GM23338 (cell line): ENCODE measurements at regions not wholly inside any gene's neighbourhood (a gene's known extent, or its start where the extent isn't known, plus 50 kb on each side); places are given as distances from the start of the nearest gene placed in this dataset.

Source experiments
- ATAC-seq: fragments of 200-7000 bp; cut with Tn5 transposase; 3 replicates; pipeline ENCODE4 v1.9.1; 2020
- DNase-seq: peaks from one replicate; pipeline ENCODE4 v3.0.0-alpha.2; 2015; ENCODE audit warnings: low spot score
- H2AFZ ChIP-seq: fragments of 200-600 bp; sonication (generic); 2 replicates; pipeline ENCODE4 v1.8.0; 2016; ENCODE audit warnings: antibody characterized with exemption, mild to moderate bottlenecking, moderate library complexity
- H3F3A ChIP-seq: fragments of 200-600 bp; sonication (generic); replicated peaks from 2 replicates; pipeline ENCODE4 v1.8.0; 2017; ENCODE audit warnings: antibody characterized with exemption, mixed run types, low read depth
- H3K27ac ChIP-seq: fragments of 200-600 bp; sonication (generic); 2 replicates; pipeline ENCODE4 v1.6.1; 2016; ENCODE audit warnings: low read depth
- H3K27me3 ChIP-seq: fragments of 200-600 bp; sonication (generic); 2 replicates; pipeline ENCODE4 v1.8.0; 2016; ENCODE audit warnings: mild to moderate bottlenecking, mixed run types, moderate library complexity; ENCODE audit not compliant: insufficient read depth
- H3K36me3 ChIP-seq: fragments of 200-600 bp; sonication (generic); 2 replicates; pipeline ENCODE4 v1.8.0; 2016; ENCODE audit warnings: mild to moderate bottlenecking; ENCODE audit not compliant: insufficient read depth
- H3K4me1 ChIP-seq: fragments of 200-600 bp; sonication (generic); 2 replicates; pipeline ENCODE4 v1.8.0; 2016; ENCODE audit warnings: mild to moderate bottlenecking, moderate library complexity; ENCODE audit not compliant: insufficient read depth
- H3K4me2 ChIP-seq: fragments of 200-600 bp; sonication (generic); 2 replicates; pipeline ENCODE4 v1.7.1; 2017; ENCODE audit warnings: mixed run types
- H3K4me3 ChIP-seq: fragments of 200-600 bp; sonication (generic); 2 replicates; pipeline ENCODE4 v1.6.1; 2016; ENCODE audit warnings: mixed run types
- H3K79me2 ChIP-seq: fragments of 200-600 bp; sonication (generic); replicated peaks from 2 replicates; pipeline ENCODE4 v1.8.0; 2017; ENCODE audit warnings: mild to moderate bottlenecking; ENCODE audit not compliant: insufficient read depth
- H3K9me2 ChIP-seq: fragments of 200-600 bp; sonication (generic); 2 replicates; pipeline ENCODE4 v1.8.0; 2017; ENCODE audit not compliant: insufficient read depth
- H4K20me1 ChIP-seq: fragments of 200-600 bp; sonication (generic); replicated peaks from 2 replicates; pipeline ENCODE4 v1.8.0; 2017; ENCODE audit warnings: mild to moderate bottlenecking; ENCODE audit not compliant: insufficient read depth
- H3K27ac Mint-ChIP-seq: 2 replicates; pipeline ENCODE4 v1.8.0; 2020; ENCODE audit warnings: inconsistent platforms, mild to moderate bottlenecking, moderate library complexity, mixed read lengths
- H3K27me3 Mint-ChIP-seq: 3 replicates; pipeline ENCODE4 v1.8.0; 2022; ENCODE audit warnings: low read depth, mild to moderate bottlenecking, moderate library complexity, mixed read lengths, inconsistent platforms; ENCODE audit not compliant: insufficient read depth, poor library complexity
- H3K36me3 Mint-ChIP-seq: 3 replicates; pipeline ENCODE4 v1.8.0; 2021; ENCODE audit warnings: low read depth, mild to moderate bottlenecking, inconsistent platforms, moderate library complexity, mixed read lengths
- H3K4me1 Mint-ChIP-seq: 3 replicates; pipeline ENCODE4 v1.8.0; 2020; ENCODE audit warnings: mild to moderate bottlenecking, inconsistent platforms, mixed read lengths
- H3K4me3 Mint-ChIP-seq: 3 replicates; pipeline ENCODE4 v1.8.0; 2021; ENCODE audit warnings: moderate library complexity, mild to moderate bottlenecking, inconsistent platforms, mixed read lengths
- H3K9me3 Mint-ChIP-seq: 3 replicates; pipeline ENCODE4 v1.8.0; 2020; ENCODE audit warnings: moderate library complexity, mild to moderate bottlenecking, inconsistent platforms, mixed read lengths
- CREB1 ChIP-seq: fragments of 250-450 bp; sonication (Bioruptor Pico); IDR thresholded peaks from 2 replicates; pipeline ENCODE4 v1.5.0; 2020; ENCODE audit warnings: low read depth, mild to moderate bottlenecking, moderate library complexity
- CTCF ChIP-seq, 2 experiments: fragments of 200-600 bp in 1 of 2; sonication (generic) in 1 of 2; conservative IDR thresholded peaks; 2 replicates each; pipeline versions ENCODE4 v1.5.1 to v1.6.1; 2016 to 2017; ENCODE audit warnings: antibody characterized with exemption in 2 of 2, low read depth in 2 of 2, mild to moderate bottlenecking in 2 of 2, moderate library complexity in 1 of 2
- EZH2 ChIP-seq: fragments of 200-600 bp; sonication (generic); IDR thresholded peaks from one replicate; pipeline ENCODE4 v1.8.0; 2017; ENCODE audit warnings: antibody characterized with exemption, mild to moderate bottlenecking, low read depth; ENCODE audit not compliant: unreplicated experiment
- EZH2phosphoT487 ChIP-seq: fragments of 200-600 bp; sonication (generic); IDR thresholded peaks from one replicate; pipeline ENCODE4 v1.8.1; 2018; ENCODE audit warnings: antibody characterized with exemption; ENCODE audit not compliant: unreplicated experiment
- JUNB ChIP-seq: IDR thresholded peaks from one replicate; pipeline ENCODE4 v1.6.1; 2016; ENCODE audit warnings: antibody characterized with exemption; ENCODE audit not compliant: unreplicated experiment
- NANOG ChIP-seq: IDR thresholded peaks from 2 replicates; pipeline ENCODE4 v1.6.1; 2016; ENCODE audit warnings: antibody characterized with exemption, borderline replicate concordance
- POLR2AphosphoS5 ChIP-seq: IDR thresholded peaks from 2 replicates; pipeline ENCODE4 v1.6.1; 2016; ENCODE audit warnings: antibody characterized with exemption, low read depth
- STAT1 ChIP-seq: IDR thresholded peaks from one replicate; pipeline ENCODE4 v1.6.1; 2016; ENCODE audit warnings: antibody characterized with exemption; ENCODE audit not compliant: unreplicated experiment
- ZNF114 ChIP-seq: fragments of 250-450 bp; sonication (Bioruptor Pico); IDR thresholded peaks from 2 replicates; pipeline ENCODE4 v1.5.0; 2020; ENCODE audit warnings: mild to moderate bottlenecking, moderate library complexity
- ZNF331 ChIP-seq: fragments of 250-450 bp; sonication (Bioruptor Pico); IDR thresholded peaks from 2 replicates; pipeline ENCODE4 v1.5.0; 2020; ENCODE audit warnings: low read depth, mild to moderate bottlenecking, moderate library complexity
- ZNF462 ChIP-seq: fragments of 250-450 bp; sonication (Bioruptor Pico); IDR thresholded peaks from 2 replicates; pipeline ENCODE4 v1.5.0; 2020; ENCODE audit warnings: mild to moderate bottlenecking, moderate library complexity
- TF ChIP-seq, protein P1 (sequence below): IDR thresholded peaks from 2 replicates; pipeline ENCODE4 v1.6.1; 2016; ENCODE audit warnings: antibody characterized with exemption
- TF ChIP-seq, protein P2 (sequence below): IDR thresholded peaks from one replicate; pipeline ENCODE4 v1.6.1; 2018; ENCODE audit warnings: antibody characterized with exemption; ENCODE audit not compliant: unreplicated experiment

- Histone ChIP-seq H3K4me2 (no peak overlapping the region), H3K27ac (no peak overlapping the region), H3K4me3 (no peak overlapping the region), H2AFZ (no peak overlapping the region), H4K20me1 (no peaks in the 10 kb centered on the region), H3F3A (no peaks in the 10 kb centered on the region), H3K4me1 (no peaks in the 10 kb centered on the region), H3K36me3 (no peaks in the 10 kb centered on the region), H3K27me3 (no peaks in the 10 kb centered on the region), H3K9me2 (0 out of 2 replicates have a peak, but pooled peaks cover 11% of the 10 kb centered on the region), H3K79me2 (no peaks in the 10 kb centered on the region)
- H3K36me3 Mint-ChIP-seq = peaks cover 22% of the 10 kb centered on the region
- no peak for TF ChIP-seq ZNF331 (CRISPR knock-in tag)
- no peak for TF ChIP-seq ZNF462 (CRISPR knock-in tag)
- TF ChIP-seq, protein P1, sequence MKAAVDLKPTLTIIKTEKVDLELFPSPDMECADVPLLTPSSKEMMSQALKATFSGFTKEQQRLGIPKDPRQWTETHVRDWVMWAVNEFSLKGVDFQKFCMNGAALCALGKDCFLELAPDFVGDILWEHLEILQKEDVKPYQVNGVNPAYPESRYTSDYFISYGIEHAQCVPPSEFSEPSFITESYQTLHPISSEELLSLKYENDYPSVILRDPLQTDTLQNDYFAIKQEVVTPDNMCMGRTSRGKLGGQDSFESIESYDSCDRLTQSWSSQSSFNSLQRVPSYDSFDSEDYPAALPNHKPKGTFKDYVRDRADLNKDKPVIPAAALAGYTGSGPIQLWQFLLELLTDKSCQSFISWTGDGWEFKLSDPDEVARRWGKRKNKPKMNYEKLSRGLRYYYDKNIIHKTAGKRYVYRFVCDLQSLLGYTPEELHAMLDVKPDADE = no peak
- TF ChIP-seq EZH2phosphoT487 = no peak
- TF ChIP-seq CREB1 (CRISPR knock-in tag) = no peak
- no peak for TF ChIP-seq EZH2
- TF ChIP-seq CTCF (conservative IDR thresholded peaks at IDR 0.05; ENCODE audit: low read depth in 2 of 2) = no peak
- no peak for TF ChIP-seq POLR2AphosphoS5
- no peak for TF ChIP-seq NANOG
- no peak for TF ChIP-seq JUNB
- TF ChIP-seq STAT1 = no peak
- TF ChIP-seq, protein P2, sequence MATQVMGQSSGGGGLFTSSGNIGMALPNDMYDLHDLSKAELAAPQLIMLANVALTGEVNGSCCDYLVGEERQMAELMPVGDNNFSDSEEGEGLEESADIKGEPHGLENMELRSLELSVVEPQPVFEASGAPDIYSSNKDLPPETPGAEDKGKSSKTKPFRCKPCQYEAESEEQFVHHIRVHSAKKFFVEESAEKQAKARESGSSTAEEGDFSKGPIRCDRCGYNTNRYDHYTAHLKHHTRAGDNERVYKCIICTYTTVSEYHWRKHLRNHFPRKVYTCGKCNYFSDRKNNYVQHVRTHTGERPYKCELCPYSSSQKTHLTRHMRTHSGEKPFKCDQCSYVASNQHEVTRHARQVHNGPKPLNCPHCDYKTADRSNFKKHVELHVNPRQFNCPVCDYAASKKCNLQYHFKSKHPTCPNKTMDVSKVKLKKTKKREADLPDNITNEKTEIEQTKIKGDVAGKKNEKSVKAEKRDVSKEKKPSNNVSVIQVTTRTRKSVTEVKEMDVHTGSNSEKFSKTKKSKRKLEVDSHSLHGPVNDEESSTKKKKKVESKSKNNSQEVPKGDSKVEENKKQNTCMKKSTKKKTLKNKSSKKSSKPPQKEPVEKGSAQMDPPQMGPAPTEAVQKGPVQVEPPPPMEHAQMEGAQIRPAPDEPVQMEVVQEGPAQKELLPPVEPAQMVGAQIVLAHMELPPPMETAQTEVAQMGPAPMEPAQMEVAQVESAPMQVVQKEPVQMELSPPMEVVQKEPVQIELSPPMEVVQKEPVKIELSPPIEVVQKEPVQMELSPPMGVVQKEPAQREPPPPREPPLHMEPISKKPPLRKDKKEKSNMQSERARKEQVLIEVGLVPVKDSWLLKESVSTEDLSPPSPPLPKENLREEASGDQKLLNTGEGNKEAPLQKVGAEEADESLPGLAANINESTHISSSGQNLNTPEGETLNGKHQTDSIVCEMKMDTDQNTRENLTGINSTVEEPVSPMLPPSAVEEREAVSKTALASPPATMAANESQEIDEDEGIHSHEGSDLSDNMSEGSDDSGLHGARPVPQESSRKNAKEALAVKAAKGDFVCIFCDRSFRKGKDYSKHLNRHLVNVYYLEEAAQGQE = no peak
- TF ChIP-seq ZNF114 (CRISPR knock-in tag) = no peak
- DNase-seq = no peak
- H3K27me3 Mint-ChIP-seq = peaks cover 3% of the 10 kb centered on the region
- H3K4me1 Mint-ChIP-seq = no peaks in the 10 kb centered on the region
- ATAC-seq = no peak
- no peak overlapping the region for H3K4me3 Mint-ChIP-seq
- H3K27ac Mint-ChIP-seq = no peak overlapping the region
- H3K9me3 Mint-ChIP-seq = peaks cover 31% of the 10 kb centered on the region
Observed at GRCh38 chr13:54699831-54700230, 1671.2 kb downstream of the OLFM4 start.
